Prostate gland (tissue), 2 donors: ENCODE measurements at regions not wholly inside any gene's neighbourhood (a gene's known extent, or its start where the extent isn't known, plus 50 kb on each side); places are given as distances from the start of the nearest gene placed in this dataset.
"Not testable (repeated sequence)": the region's sequence is repeated elsewhere in the genome, so short reads cannot be mapped to it uniquely, and the experiment has no call there.

Source experiments
- DNase-seq: peaks from one replicate; pipeline ENCODE4 v3.0.0-alpha.2; 2019; ENCODE audit warnings: low spot score
- H3K27ac ChIP-seq, 2 donors: fragments of 200-600 bp; sonication (generic); 2 replicates each; pipeline ENCODE4 v1.5.1; 2017 to 2019
- H3K27me3 ChIP-seq: fragments of 200-600 bp; sonication (generic); replicated peaks from 2 replicates; pipeline ENCODE4 v1.5.1; 2019; ENCODE audit not compliant: insufficient read depth
- H3K36me3 ChIP-seq, 2 donors: fragments of 200-600 bp; sonication (generic); 1 replicate in 1 of 2; 2 replicates in 1 of 2; pipeline versions ENCODE4 v1.5.1 to v1.8.1; 2017 to 2019
- H3K4me1 ChIP-seq: fragments of 200-600 bp; sonication (generic); replicated peaks from 2 replicates; pipeline ENCODE4 v1.5.1; 2019
- H3K4me3 ChIP-seq, 2 donors: fragments of 200-600 bp; sonication (generic); 2 replicates each; pipeline ENCODE4 v1.5.1; 2017 to 2019
- H3K9me3 ChIP-seq: fragments of 200-600 bp; sonication (generic); 2 replicates; pipeline ENCODE4 v1.5.1; 2017
- CTCF ChIP-seq, 4 experiments: fragments of 200-600 bp in 2 of 4; fragments of 450-650 bp in 2 of 4; sonication (generic) in 2 of 4; IDR thresholded peaks; 1 replicate in 3 of 4; 2 replicates in 1 of 4; pipeline ENCODE4 v1.5.1; 2016 to 2019; ENCODE audit warnings: antibody characterized with exemption in 4 of 4, mild to moderate bottlenecking in 2 of 4, moderate library complexity in 2 of 4
- POLR2A ChIP-seq: fragments of 450-650 bp; IDR thresholded peaks from one replicate; pipeline ENCODE4 v1.6.1; 2016; ENCODE audit warnings: antibody characterized with exemption, mild to moderate bottlenecking
- POLR2AphosphoS5 ChIP-seq: sonication (generic); formaldehyde crosslinking; IDR thresholded peaks from one replicate; pipeline ENCODE4 v1.6.1; 2017; ENCODE audit warnings: antibody characterized with exemption
- WGBS: methylation state at CpG from one replicate; pipeline ENCODE4 v1.1.5; 2018; 5-methylcytosine and 5-hydroxymethylcytosine counted together
- intact Hi-C: fragments of 100-400 bp; cut with DNase I; formaldehyde crosslinking; loops from one replicate; pipeline ENCODE4 v1.14.2; 2022

GRCh38 chr3:148540851-148541250 lies 156.9 kb upstream of the AGTR1 start:
- no peaks in the 10 kb centered on the region for H3K9me3 ChIP-seq
- H3K4me3 ChIP-seq = no peak overlapping the region
- intact Hi-C loops = no loop called here
- DNase-seq = no peak
- H3K27ac ChIP-seq = no peak overlapping the region
- H3K36me3 ChIP-seq = no peaks in the 10 kb centered on the region
- no peaks in the 10 kb centered on the region for H3K4me1 ChIP-seq
- H3K27me3 ChIP-seq = no peaks in the 10 kb centered on the region
- TF ChIP-seq POLR2A (no peak), POLR2AphosphoS5 (no peak), CTCF (IDR thresholded peaks at IDR 0.05) (no peak)
- WGBS = 92% methylated on average over 3 of the region's 3 CpGs

DNA sequence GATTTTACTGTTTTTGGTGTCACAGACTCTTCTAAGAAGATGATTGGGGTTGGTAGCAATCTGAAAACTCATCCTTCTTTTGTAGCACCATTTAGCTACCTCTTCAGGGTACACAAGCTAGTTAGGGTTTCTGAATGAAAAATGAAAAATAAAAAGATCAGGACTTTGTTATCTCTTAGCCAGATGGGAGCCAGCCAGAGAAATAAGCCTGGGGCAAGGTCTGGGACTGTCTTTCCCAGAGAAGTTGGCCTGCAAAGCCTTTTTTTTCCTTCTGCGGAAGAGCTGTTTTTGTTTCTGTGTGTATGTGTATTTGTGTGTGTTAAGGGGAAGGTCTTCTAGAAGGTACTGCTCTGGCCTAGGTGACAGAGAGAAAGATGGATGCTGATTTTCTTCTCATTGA lies 150.7 kb upstream of the AGTR1 start:
- no peaks in the 10 kb centered on the region for H3K36me3 ChIP-seq
- intact Hi-C loops = no loop called here
- H3K9me3 ChIP-seq = no peaks in the 10 kb centered on the region
- WGBS = 84% methylated on average over 1 of the region's 1 CpG
- no peak for DNase-seq
- H3K4me3 ChIP-seq = no peak overlapping the region
- H3K27ac ChIP-seq = no peak overlapping the region
- TF ChIP-seq POLR2A (no peak), POLR2AphosphoS5 (no peak), CTCF (IDR thresholded peaks at IDR 0.05) (no peak)
- H3K27me3 ChIP-seq = no peaks in the 10 kb centered on the region
- H3K4me1 ChIP-seq = no peaks in the 10 kb centered on the region

- Histone ChIP-seq H3K9me3 (no peaks in the 10 kb centered on the region), H3K4me1 (no peaks in the 10 kb centered on the region), H3K27ac (no peak overlapping the region), H3K27me3 (no peaks in the 10 kb centered on the region), H3K36me3 (no peaks in the 10 kb centered on the region), H3K4me3 (no peak overlapping the region)
- 95% methylated on average over 3 of the region's 3 CpGs for WGBS
- DNase-seq = no peak
- TF ChIP-seq POLR2AphosphoS5 = no peak
- intact Hi-C loops = no loop called here
These were observed 145.9 kb upstream of the AGTR1 start for GRCh38 chr3:148551767-148552260.

- H3K27me3 ChIP-seq = no peaks in the 10 kb centered on the region
- intact Hi-C loops = no loop called here
- H3K27ac ChIP-seq = no peak overlapping the region
- H3K9me3 ChIP-seq = no peaks in the 10 kb centered on the region
- no peaks in the 10 kb centered on the region for H3K36me3 ChIP-seq
- TF ChIP-seq POLR2AphosphoS5 = no peak
- TF ChIP-seq CTCF (IDR thresholded peaks at IDR 0.05) = no peak
- no peak for TF ChIP-seq POLR2A
- 67% methylated on average over 4 of the region's 4 CpGs for WGBS
- DNase-seq = no peak
- no peaks in the 10 kb centered on the region for H3K4me1 ChIP-seq
- H3K4me3 ChIP-seq = no peak overlapping the region
These were observed 143.3 kb upstream of the AGTR1 start for GRCh38 chr3:148554367-148554766.

GRCh38 chr3:148556664-148557063 lies 141.0 kb upstream of the AGTR1 start:
- Histone ChIP-seq H3K4me3 (no peak overlapping the region), H3K27me3 (no peaks in the 10 kb centered on the region), H3K36me3 (no peaks in the 10 kb centered on the region), H3K27ac (no peak overlapping the region), H3K9me3 (no peaks in the 10 kb centered on the region), H3K4me1 (no peaks in the 10 kb centered on the region)
- no peak for DNase-seq
- intact Hi-C loops = no loop called here
- TF ChIP-seq POLR2AphosphoS5 (no peak), POLR2A (no peak), CTCF (IDR thresholded peaks at IDR 0.05) (no peak)
- WGBS = 95% methylated on average over 1 of the region's 1 CpG

- H3K4me1 ChIP-seq, intact Hi-C loops, H3K9me3 ChIP-seq, H3K27ac ChIP-seq, H3K27me3 ChIP-seq, H3K36me3 ChIP-seq, H3K4me3 ChIP-seq, DNase-seq: not testable (repeated sequence)
- WGBS = 82% methylated on average over 3 of the region's 3 CpGs
These were observed 120.1 kb upstream of the AGTR1 start for GRCh38 chr3:148577579-148577978.
